Ramos (cell line): ENCODE measurements at regions not wholly inside any gene's neighbourhood (a gene's known extent, or its start where the extent isn't known, plus 50 kb on each side); places are given as distances from the start of the nearest gene placed in this dataset.

Source experiments
- in situ Hi-C: fragments of 300-500 bp; cut with MboI; formaldehyde crosslinking; loops from one replicate; pipeline ENCODE4 v1.14.3; 2022; ENCODE audit warnings: low sequenced_read_pairs; ENCODE audit not compliant: unreplicated experiment

GRCh38 chr5:66527478-66528035, 68.6 kb upstream of the MAST4 start:
- in situ Hi-C loops = no loop called here

- in situ Hi-C loops = no loop called here
Observed at GRCh38 chr5:66529182-66529581, 67.0 kb upstream of the MAST4 start.

- in situ Hi-C loops = no loop called here
Observed at GRCh38 chr5:66529704-66530103, 66.5 kb upstream of the MAST4 start.

- in situ Hi-C loops = no loop called here
Observed at GRCh38 chr5:66538126-66538525, 58.1 kb upstream of the MAST4 start.

GRCh38 chr5:66538531-66538930, 57.7 kb upstream of the MAST4 start:
- in situ Hi-C loops = no loop called here

- in situ Hi-C loops = no loop called here
Observed at GRCh38 chr5:66540078-66540477, 56.1 kb upstream of the MAST4 start.

GRCh38 chr5:66542711-66543110, 53.5 kb upstream of the MAST4 start:
- in situ Hi-C loops = no loop called here
